ENCODE measurements at regions not wholly inside any gene's neighbourhood (a gene's known extent, or its start where the extent isn't known, plus 50 kb on each side); places are given as distances from the start of the nearest gene placed in this dataset.

DNA sequence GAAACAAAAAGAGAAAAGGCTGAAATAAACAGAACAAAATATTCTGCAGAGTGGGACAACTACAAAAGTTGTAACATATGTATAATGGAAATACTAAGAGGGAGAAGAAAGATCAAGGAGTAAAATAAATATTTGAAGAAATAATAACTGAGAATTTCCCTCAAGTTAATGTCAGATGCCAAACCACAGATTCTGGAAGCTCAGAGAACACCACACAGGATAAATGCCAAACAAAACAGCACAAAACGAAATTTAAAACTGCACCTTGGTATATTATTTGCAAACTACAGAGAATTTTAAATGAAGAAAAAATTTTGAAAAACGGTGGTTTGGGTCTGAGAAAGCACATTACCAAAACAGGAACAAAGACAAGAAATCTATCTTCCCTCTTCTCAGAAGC, 1588.9 kb upstream of the TMEFF2 start:
- DNase-seq, result no peak

DNA sequence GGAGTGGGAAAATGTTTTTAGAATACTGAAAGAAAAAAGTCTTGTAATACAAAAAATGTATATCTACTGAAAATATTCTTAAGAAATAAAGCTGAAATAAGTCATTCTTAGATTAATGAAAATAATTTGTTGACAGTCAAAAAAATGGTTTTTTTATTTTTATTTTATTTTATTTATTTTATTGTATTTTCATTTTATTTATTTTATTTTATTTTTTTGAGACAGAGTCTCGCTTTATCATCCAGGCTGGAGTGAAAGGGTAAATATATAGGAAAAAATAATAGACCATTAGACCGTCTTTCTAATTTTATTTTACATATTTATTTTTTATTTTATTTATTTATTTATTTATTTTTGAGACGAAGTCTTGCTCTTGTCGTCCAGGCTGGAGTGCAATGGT, 1583.6 kb upstream of the TMEFF2 start:
- no peak for DNase-seq

DNA sequence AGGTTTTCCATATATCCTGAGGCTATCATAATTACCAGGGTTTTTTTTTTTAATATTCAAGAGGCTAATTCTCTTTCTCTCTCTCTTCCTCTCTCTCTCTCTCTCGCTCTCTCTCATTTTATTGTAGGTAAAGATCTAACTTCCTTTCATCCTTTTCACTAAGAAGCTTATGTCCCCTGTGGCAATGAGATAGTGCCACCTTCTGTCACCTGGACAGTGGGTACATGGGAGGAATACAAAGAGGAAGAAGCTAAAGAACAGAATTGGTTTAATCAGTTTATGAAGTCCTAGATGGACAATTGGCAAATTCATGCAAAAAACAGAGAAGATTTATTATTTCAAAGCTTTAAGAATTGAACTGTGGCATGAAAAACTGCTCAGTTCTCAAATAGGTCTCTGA, 1582.3 kb upstream of the TMEFF2 start:
- DNase-seq, result no peak

DNA sequence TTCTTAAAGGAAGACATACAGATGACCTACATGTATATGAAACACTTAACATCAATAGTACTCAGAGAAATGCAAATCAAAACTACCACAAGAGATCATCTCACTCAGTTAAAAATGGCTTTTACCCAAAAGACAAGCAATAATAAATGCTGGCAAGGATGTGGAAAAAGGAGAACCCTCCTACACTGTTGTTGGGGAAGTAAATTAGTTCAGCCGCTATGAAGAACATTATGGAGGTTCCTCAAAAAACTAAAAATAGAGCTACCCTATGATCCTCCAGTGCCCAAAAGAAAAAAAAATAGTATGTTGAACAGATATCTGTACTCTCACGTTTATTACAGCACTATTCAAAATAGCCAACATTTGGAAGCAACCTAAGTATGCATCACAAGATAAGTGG, 1579.4 kb upstream of the TMEFF2 start:
- no peak for DNase-seq

DNA sequence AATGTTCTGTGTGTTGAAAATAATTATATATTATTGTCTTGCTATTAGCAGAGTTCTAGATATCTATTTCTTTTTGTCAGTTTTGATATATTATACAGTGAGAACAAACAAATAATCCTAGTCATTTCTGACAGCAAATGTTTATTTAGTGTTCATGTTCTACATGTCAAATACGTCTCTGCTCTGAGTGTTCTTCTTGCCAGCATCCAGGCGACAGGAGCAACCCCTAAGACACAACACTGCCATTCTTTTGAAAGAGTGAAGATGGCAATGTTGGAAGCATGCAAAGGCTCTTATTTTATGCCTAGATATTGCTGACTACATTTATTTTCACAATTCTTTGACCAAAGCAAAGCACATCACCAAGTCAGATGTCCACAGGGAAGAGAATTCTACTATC, 1556.6 kb upstream of the TMEFF2 start:
- no peak for DNase-seq

DNA sequence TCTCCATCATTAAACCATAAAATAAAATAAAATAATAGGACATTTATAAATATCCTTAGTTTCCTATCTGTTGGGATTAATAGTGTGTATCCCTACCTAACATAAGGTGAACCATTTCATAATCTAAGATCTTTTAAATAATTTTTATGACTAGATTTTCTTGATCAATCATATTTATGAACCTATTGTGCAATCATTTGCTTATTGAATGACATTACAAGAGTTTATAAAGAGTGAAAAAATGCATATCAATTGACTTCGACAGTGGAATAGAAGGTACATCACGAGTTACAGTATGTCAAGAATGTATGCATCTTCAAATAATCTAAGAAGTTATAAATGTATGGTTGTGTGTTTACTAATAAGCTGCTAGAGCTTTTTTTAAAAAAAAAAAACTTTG, 1554.8 kb upstream of the TMEFF2 start:
- no peak for DNase-seq

DNA sequence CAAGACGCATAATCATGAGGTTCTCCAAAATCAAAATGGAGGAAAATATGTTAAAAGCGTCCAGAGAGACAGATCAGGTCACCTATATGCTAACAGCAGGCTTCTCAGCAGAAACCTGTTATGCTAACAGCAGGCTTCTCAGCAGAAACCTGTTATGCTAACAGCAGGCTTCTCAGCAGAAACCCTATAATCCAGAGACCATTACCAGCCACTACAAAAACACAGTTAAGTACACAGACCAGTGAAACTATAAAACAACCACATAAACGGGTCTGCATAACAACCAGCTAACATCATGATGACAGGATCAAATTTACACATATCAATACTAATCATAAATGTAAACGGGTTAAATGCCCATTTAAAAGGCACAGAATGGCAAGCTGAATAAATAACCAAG, 1548.4 kb upstream of the TMEFF2 start:
- no peak for DNase-seq

DNA sequence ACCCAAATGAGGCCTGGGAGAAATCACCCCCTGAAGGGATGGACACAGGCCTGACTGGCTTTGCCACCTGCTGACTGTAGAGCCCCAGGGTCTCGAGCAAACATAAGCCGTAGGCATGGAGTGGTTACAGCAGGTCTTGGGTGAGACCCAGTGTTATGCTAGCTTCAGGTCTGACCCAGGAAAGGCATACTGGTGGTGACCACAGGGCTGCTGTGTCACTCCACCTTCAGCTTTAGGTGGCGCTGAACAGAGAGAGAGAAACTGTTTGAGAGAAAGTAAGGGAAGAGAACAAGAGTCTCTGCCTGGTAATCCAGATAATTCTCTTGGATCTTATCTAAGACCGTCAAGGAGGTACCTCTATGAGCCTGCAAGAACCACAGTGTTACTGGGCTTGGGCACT, 1544.2 kb upstream of the TMEFF2 start:
- DNase-seq, result no peak

DNA sequence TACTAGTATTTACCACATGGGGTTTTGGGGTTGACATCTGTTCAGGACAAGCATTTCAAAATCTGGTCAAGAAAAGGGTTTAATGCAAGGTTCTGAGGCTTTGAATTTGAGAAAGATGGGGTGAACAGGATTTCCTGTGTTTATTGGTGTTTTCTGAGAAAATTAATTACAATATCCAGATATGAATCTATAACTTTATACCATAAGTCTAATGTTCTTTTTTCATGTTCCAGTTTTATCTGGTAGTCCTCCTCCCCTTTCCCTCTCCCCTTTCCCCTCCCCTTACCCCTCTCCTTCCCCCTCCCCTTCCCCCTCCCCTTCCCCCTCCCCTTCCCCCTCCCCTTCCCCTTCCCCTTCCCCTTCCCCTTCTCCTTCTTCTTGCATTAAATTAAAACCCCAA, 1518.2 kb upstream of the TMEFF2 start:
- no peak for DNase-seq

DNA sequence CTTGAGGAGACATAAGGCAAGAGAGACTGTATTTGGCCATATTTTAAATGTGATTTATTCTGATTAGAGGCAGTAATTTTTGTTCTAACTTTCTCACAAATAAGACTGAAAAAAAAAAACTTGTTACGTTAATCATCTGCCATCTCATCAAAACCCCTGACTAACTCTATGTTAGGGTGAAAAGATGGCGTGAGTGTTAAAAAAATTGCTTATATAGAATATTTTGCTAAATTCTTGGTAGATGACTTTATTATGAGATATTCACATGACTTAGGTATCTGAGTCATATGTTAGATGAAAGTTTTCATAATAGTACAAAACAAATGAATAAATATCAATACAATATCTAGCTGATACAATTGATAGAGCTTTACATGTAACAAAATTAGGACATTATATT, 1508.7 kb upstream of the TMEFF2 start:
- no peak for DNase-seq

DNA sequence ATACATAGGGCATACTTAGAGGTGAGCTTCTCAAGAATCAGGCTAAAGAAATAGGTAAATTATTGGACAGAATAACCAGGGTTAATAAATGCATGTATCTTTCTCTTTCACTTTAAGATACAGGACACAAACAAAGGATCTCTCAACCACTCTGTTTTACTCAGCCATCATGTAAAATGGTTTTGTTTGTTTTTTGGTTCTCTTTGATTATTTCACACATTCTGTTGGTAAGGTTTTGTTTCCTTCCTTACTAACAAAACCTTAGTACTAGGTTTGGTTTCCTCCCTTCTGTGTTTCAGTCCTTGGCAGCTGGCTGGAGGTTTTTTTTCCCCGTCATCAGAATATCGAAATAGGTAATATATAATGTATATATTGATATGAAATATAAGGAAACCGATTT, 1506.8 kb upstream of the TMEFF2 start:
- no peak for DNase-seq

DNA sequence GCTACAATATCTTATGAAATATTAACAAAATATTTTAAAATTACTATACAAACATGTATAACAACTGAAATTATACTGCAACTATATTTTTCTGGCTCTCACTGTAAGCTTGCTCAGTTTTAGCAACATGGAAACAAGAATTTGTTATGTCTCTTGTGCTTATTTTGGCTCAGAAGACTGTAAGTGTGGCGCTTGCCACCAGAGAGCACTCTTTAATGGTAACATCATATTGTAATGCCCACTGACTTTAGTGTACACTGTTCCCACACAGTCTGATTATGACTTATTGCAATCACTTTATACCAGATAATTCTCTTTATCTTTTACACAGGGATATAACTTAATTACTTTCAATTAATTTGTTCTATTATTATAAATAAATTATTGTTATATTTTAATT, 1500.6 kb upstream of the TMEFF2 start:
- no peak for DNase-seq

DNA sequence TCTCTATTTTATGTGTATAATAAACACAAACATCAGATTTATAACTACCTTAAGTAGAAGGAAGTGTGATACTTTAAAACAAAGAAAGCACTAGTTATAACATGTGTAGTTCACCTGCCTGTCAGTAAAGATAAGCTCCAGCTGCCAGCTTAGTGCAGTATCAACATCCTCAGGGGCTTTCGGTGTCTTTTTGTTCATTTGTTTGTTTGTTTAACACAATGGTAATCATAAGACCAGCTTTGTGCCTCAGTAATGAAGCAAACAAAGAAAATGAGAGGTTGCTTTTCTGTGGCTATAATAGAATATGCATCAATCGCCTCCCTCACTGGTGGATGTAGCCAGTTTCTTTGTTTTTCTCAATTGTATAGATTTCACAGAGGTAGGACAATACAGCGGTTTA, 1499.0 kb upstream of the TMEFF2 start:
- no peak for DNase-seq

DNA sequence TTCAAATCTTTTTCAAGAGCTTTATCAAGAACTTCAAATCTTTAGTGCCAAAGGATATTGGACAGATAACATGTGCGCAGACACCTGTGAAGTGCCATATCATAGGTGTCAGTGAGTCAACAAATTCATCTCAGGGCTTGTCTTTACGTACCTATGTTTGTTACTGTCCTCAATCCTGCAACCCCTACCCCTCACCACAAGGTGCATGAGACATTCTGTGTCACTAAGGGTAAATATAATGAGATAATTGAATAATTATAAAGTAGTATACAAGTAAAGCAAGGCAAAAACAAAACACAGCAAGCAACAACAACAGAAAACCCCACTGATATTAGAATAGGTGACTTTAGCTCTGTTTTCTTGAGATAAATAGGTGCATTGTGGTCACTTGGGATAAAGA, 1495.8 kb upstream of the TMEFF2 start:
- no peak for DNase-seq

DNA sequence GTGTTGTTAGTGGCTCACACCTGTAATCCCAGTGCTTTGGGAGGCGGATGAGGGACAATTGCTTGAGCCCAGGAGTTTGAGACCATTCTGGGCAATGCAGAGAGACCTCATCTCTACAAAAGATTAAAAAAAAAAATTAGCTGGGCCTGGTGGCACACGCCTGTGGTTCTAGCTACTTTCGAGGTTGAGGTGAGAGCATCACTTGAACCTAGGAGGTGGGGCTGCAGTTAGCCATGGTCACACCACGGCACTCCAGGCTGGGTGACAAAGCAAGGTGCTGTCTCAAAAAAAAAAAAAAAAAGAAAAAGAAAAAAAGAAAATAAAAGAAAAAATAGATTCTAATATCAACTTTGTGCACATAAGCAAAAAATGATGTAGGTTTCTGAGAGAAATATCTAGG, 1492.5 kb upstream of the TMEFF2 start:
- no peak for DNase-seq

DNA sequence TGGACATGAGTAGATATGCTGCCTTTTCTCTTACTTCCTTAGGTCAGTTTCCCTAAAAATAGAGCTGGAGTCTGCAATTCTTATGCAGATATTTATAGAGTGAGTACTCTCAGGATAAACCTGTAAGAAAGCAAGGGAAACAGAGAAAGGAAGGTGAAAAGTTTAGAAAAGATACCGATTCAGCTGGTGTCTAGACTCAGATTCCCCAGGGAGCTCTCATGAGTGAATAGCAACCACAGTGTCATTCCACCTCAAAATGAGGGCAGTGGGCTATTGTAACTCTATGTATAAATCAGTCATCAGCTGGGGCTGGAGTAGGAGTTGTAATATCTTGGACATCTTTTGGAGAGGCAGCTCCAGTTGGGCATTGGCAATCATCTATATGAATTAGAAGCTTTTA, 1485.1 kb upstream of the TMEFF2 start:
- no peak for DNase-seq

DNA sequence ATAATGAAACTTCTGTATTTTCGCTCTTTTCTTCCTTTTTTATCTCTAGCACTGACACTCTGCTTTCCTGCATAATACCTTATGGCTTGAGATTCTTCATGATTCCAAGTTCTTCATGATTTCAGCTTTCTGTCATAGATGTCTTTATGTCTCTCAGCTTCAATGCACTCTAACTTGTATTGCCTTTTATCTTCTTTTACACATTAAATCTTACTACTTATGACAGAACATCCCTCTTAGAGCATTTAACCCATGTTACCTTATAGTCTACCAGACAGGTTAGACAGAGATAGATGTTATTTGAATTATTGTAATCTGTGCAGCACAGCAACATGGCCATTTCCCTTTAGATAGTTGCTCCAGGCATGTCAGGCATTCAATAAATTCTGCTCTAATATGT, 1475.7 kb upstream of the TMEFF2 start:
- no peak for DNase-seq

DNA sequence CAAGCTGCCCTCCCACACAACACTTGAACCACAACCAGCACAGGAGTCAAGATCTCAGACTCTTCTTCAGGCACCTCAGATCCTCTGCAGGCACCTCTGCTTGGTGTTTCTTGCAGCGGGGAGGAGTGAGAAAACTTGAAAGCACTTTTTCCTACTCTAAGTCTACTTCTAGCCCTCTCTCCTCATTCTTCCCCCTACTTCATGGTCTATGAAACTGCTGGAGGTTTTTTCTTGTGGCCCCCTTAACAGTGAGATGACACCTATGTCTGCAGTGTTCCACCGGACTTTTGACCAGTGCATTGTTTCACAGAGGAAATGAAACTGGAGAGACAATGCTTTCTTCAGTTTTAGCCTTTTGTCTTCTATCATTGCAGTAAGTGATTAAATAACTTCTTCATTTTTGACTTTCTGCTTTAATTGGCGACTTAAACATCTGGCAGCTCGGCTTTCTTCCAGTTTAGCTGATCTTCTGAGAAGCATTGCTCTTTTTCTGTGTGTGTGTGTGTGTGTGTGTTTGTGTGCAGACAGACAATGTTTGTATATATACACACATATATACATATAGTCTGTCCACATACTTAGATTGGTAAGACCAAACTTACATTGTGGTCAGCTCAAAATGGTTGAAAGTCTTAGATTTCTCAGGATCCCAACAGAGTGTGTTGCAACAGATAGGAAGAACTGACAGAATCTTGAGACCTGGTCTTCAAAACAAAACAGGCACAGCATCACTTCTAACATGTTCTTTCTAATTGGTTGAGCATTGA, 1474.0 kb upstream of the TMEFF2 start:
- no peak for DNase-seq

DNA sequence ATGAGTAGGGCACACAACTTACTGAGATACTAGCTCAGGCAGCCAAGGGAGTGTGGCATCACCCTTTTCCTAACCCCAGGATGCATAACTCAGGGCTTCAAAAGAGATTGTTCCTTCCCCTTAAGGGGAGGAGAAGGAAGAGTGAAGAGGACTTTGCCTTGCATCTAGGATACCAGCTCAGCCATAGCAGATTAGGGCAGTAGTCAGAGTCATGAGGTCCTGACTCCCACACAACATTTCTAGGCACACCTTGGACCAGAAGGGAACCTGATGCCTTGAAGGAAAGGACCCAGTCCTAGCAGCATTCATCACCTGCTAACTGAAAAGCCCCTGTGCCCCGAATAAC, 1433.2 kb upstream of the TMEFF2 start:
- no peak for DNase-seq

DNA sequence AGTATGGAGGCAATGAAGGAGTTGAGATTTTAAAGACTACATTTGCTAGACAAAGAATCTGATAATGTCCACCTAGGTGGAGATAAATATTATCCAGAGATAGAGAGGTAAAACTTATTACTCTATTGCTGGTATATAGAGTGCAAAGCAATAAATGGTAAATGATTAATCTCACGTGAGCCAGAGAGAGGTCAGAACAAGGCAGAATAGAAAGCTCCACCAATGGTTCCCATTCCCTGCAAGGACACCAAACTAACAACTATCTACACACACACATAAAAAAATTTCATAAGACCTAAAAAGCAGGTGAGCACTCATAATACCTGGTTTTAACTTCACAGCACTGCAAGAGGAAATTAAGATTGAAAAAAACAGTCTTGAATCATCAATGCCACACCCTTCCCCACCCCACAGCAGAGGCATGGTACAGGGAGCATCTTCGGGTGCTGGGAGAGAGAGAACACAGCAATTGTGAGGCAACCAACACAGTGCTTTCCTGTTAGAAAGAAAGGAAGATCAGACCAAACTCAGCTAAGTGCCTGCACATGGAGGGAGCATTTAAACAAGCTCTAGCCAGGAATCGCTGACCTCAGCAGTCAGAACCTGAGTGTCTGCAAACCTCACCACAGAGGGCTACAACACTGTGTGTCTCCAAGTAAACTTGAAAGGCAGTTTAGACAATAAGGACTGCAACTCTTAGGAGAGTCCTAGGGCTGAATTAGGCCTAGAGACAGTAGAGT, 1432.6 kb upstream of the TMEFF2 start:
- no peak for DNase-seq

DNA sequence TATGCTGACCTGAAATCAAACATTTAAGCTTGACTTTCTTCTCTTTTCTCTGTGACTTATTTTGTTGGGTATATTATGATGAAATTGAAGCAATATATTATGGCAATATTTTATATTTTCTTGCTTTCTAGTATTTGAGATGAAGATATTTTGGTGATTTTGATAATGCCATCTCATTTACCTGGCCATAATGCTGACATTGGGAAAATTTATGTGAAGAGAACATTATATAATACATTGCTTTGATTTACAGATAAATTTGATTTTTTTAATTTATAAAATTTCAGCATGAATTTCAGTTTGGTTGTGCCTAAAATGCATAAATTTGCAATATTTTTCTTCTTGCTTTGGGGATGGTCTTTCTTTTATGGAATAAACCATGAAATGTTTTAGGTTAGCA, 1413.7 kb upstream of the TMEFF2 start:
- DNase-seq, result no peak

DNA sequence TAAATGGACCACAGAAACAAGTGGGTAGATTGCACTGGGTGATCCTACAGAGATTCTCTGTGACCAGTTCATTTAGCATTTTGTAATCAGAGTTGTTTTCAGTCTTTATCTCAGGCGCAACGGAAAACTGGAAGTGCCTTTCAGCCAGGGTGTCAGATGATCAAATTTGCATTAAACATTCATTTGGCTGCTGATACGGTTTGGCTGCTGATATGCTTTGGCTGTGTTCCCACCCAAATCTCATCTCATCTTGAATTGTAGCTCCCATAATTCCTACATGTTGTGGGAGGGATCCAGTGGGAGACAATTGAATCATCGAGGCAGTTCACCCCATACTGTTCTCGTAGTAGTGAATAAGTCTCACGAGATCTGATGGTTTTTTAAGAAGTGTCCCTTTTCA, 1396.1 kb upstream of the TMEFF2 start:
- no peak for DNase-seq

DNA sequence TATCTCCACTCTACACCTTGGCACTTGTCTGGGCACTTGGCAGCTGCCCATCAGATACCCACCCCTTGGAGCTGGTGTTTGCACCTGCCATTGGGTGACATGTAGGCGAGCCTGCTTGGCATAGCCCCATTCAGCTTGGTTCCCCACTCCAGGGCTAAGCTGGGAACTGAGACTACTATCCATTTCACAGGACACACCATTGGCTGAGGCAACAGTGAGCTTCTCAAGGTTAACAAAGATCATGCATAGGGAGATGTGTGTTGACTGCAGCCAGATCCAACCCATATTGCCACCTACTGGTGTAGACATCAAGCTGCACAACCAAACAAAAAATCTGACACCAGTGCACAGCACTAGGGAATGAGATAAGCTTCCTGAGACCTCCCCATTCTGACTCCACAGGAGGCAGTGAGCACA, 1389.8 kb upstream of the TMEFF2 start:
- no peak for DNase-seq

DNA sequence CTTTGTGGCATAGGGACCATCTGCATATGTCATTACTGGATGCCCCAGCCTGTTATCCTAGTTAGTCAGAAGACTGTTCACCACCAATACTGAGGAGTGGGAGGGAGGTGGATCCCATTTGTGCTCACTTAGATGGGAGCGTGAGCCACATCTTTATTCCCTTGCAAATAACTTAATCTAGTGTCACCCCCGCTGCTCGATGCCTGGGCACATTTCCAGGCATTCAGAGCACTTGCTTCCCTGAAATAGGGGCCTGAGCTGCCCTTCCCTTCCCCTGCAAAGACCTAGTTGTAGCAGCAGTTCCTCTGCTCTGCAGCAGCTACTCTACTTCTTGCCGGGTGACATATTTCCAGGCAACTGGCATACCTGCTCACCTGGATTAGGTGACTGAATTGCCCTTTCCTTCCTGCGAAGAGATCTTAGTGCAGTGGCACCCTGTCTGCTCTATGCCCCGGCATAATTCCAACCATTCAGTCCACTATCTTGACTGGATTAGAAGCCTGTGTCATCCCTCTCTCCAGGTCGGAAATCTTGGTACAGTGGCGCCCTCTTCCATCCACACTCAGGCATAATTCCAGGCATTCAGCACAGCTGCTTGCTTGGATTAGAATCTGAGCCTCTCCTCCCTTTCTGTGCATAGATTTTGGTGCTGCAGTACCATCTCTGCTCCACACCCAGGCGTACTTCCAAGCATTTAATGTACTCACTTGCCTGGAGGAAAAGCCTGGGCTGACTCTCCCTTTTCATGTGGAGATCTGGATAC, 1389.1 kb upstream of the TMEFF2 start:
- DNase-seq, result no peak
